HEK293 (cell line): ENCODE measurements at regions not wholly inside any gene's neighbourhood (a gene's known extent, or its start where the extent isn't known, plus 50 kb on each side); places are given as distances from the start of the nearest gene placed in this dataset.

Experiments
- CTCF ChIP-seq: fragments of 450-650 bp; formaldehyde crosslinking; IDR thresholded peaks from 2 replicates; pipeline ENCODE4 v1.5.1; 2016; ENCODE audit warnings: missing biosample characterization, missing genetic modification characterization
- PRDM6 ChIP-seq: fragments of 450-650 bp; formaldehyde crosslinking; IDR thresholded peaks from 2 replicates; pipeline ENCODE4 v1.5.1; 2017; ENCODE audit warnings: missing biosample characterization, missing genetic modification characterization
- ZNF514 ChIP-seq: fragments of 450-650 bp; formaldehyde crosslinking; IDR thresholded peaks from 2 replicates; pipeline ENCODE4 v1.5.1; 2016; ENCODE audit warnings: missing biosample characterization, missing genetic modification characterization
- ZNF747 ChIP-seq: fragments of 450-650 bp; formaldehyde crosslinking; IDR thresholded peaks from 2 replicates; pipeline ENCODE4 v1.5.1; 2016; ENCODE audit warnings: missing biosample characterization, missing genetic modification characterization
- TF ChIP-seq, protein P1 (sequence below): fragments of 450-650 bp; formaldehyde crosslinking; IDR thresholded peaks from 2 replicates; pipeline ENCODE4 v1.5.1; 2016; ENCODE audit warnings: missing biosample characterization, missing genetic modification characterization

- TF ChIP-seq ZNF514 (no peak), PRDM6 (tag by site-specific recombination) (no peak), ZNF747 (tag by site-specific recombination) (no peak), CTCF (tag by site-specific recombination) (no peak)
- TF ChIP-seq, protein P1, sequence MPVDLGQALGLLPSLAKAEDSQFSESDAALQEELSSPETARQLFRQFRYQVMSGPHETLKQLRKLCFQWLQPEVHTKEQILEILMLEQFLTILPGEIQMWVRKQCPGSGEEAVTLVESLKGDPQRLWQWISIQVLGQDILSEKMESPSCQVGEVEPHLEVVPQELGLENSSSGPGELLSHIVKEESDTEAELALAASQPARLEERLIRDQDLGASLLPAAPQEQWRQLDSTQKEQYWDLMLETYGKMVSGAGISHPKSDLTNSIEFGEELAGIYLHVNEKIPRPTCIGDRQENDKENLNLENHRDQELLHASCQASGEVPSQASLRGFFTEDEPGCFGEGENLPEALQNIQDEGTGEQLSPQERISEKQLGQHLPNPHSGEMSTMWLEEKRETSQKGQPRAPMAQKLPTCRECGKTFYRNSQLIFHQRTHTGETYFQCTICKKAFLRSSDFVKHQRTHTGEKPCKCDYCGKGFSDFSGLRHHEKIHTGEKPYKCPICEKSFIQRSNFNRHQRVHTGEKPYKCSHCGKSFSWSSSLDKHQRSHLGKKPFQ (tag by site-specific recombination), result no peak
Observed at GRCh38 chr5:118243068-118243467, 745.3 kb downstream of the DTWD2 start.
